Spleen (tissue), 7 donors: ENCODE measurements at regions not wholly inside any gene's neighbourhood (a gene's known extent, or its start where the extent isn't known, plus 50 kb on each side); places are given as distances from the start of the nearest gene placed in this dataset.

Experiments
- CTCF ChIP-seq, 11 experiments: fragments of 200-600 bp in 7 of 11; fragments of 450-650 bp in 4 of 11; sonication (generic) in 4 of 11; IDR thresholded peaks in 8 of 11; conservative IDR thresholded peaks in 3 of 11; 1 replicate in 7 of 11; 2 replicates in 4 of 11; pipeline versions ENCODE4 v1.4.0 to v1.8.0; 2016 to 2021; ENCODE audit warnings: antibody characterized with exemption in 11 of 11, inconsistent platforms in 4 of 11, mild to moderate bottlenecking in 1 of 11
- POLR2A ChIP-seq, 3 donors: fragments of 450-650 bp; IDR thresholded peaks; one replicate each; pipeline ENCODE4 v1.5.1; 2017; ENCODE audit warnings: antibody characterized with exemption in 3 of 3, mild to moderate bottlenecking in 1 of 3
- donor health status: DM: no; HTN: no; CAD: no; lungs with moderate emphysema.
- donor health status: DM: no; HTN: no; CAD: no.
- donor health status: DM: no; HTN: no; CAD: no.

- TF ChIP-seq CTCF (IDR thresholded peaks at IDR 0.05 in 8 of 11, conservative IDR thresholded peaks at IDR 0.05 in 3 of 11) (no peak), POLR2A (IDR thresholded peaks at IDR 0.05) (no peak)
Measured at GRCh38 chr22:27460591-27461347, 340.8 kb downstream of the MN1 start.
